Kidney epithelial cell (primary cell): ENCODE measurements at regions not wholly inside any gene's neighbourhood (a gene's known extent, or its start where the extent isn't known, plus 50 kb on each side); places are given as distances from the start of the nearest gene placed in this dataset.

Experiments used
- DNase-seq: peaks from one replicate; pipeline ENCODE4 v3.0.0-alpha.2; 2010; ENCODE audit warnings: low read depth
- H3K27me3 ChIP-seq: 2 replicates; pipeline ENCODE4 v1.6.0; 2011; ENCODE audit warnings: low read length; ENCODE audit not compliant: control insufficient read depth, insufficient read depth
- H3K36me3 ChIP-seq: 2 replicates; pipeline ENCODE4 v1.5.1; 2011; ENCODE audit warnings: low read length; ENCODE audit not compliant: control insufficient read depth, insufficient read depth
- H3K4me3 ChIP-seq: 2 replicates; pipeline ENCODE4 v1.5.1; 2011; ENCODE audit warnings: low read depth, mild to moderate bottlenecking, control low read depth, low read length
- CTCF ChIP-seq: IDR thresholded peaks from 2 replicates; pipeline ENCODE4 v1.5.1; 2011; ENCODE audit warnings: mild to moderate bottlenecking, moderate library complexity, low read length, control low read depth, inconsistent platforms; ENCODE audit not compliant: insufficient read depth, poor library complexity, severe bottlenecking

- Histone ChIP-seq H3K4me3 (no peak overlapping the region), H3K27me3 (no peaks in the 10 kb centered on the region), H3K36me3 (no peaks in the 10 kb centered on the region)
- no peak for DNase-seq
- no peak for TF ChIP-seq CTCF
Measured at GRCh38 chr2:76274676-76275075, 564.0 kb upstream of the GCFC2 start.

GRCh38 chr2:76274160-76274559 lies 563.4 kb upstream of the GCFC2 start:
- no peak for DNase-seq
- no peak for TF ChIP-seq CTCF
- H3K27me3 ChIP-seq, result no peaks in the 10 kb centered on the region
- no peaks in the 10 kb centered on the region for H3K36me3 ChIP-seq
- no peak overlapping the region for H3K4me3 ChIP-seq

- H3K4me3 ChIP-seq, result no peak overlapping the region
- no peaks in the 10 kb centered on the region for H3K27me3 ChIP-seq
- TF ChIP-seq CTCF, result no peak
- DNase-seq, result no peak
- H3K36me3 ChIP-seq, result no peaks in the 10 kb centered on the region
Measured at GRCh38 chr2:76270096-76270710, 559.5 kb upstream of the GCFC2 start.

GRCh38 chr2:76268902-76269620 lies 558.3 kb upstream of the GCFC2 start:
- no peaks in the 10 kb centered on the region for H3K27me3 ChIP-seq
- no peak for DNase-seq
- H3K36me3 ChIP-seq, result no peaks in the 10 kb centered on the region
- no peak for TF ChIP-seq CTCF
- H3K4me3 ChIP-seq, result no peak overlapping the region

GRCh38 chr2:76268484-76268883 lies 557.8 kb upstream of the GCFC2 start:
- TF ChIP-seq CTCF, result no peak
- Histone ChIP-seq H3K27me3 (no peaks in the 10 kb centered on the region), H3K36me3 (no peaks in the 10 kb centered on the region), H3K4me3 (no peak overlapping the region)
- DNase-seq, result no peak

GRCh38 chr2:76257802-76258201 lies 547.1 kb upstream of the GCFC2 start:
- TF ChIP-seq CTCF, result no peak
- H3K4me3 ChIP-seq, result no peak overlapping the region
- no peak for DNase-seq
- no peaks in the 10 kb centered on the region for H3K36me3 ChIP-seq
- no peaks in the 10 kb centered on the region for H3K27me3 ChIP-seq
